ENCODE measurements at regions not wholly inside any gene's neighbourhood (a gene's known extent, or its start where the extent isn't known, plus 50 kb on each side); places are given as distances from the start of the nearest gene placed in this dataset.
A peak's percentile ranks its signal among the peaks of the same experiment; 100 is the strongest.

DNA sequence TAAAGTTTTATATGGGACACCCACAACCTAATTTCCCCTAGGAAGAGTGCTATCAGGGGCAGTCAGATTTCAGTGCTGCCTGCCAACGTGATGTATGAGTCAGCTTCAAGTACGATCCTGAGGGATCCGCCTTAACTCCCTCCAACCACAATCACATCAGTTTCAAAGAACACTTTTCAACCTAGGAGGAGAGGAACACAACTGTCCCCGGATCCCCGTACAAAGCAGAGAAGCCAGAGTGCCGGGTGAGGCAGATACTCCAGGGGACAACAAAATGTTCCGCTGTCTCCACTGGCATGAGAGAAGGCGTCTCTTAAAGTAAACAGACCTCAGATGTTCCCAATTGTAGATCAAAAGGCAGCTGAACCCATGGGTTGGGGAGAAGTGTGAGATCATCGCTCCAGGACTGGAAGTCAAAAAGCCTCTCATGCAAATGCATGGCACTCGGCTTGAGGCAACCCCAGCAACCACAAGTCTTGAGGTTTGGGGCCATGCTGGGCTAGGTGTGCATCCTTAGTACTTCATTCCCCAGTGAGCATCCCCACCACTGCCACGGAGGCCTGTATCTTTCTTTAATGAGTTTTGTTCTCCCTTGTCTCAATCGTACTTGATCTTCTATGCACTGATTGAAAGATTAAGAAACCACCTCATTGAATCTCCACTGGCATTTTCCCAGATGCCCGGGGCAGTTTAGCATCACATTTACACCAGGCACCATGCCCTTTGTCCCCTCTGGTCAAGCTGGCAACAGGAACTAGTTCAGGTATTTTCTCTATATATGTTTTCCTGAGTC lies 91.0 kb upstream of the CCBE1 start:
- H3K4me1 ChIP-seq (ENCODE audit: insufficient read depth, low read length) = no peaks in the 10 kb centered on the region

GRCh38 chr18:59784694-59785093 lies 87.5 kb upstream of the CCBE1 start:
- intact Hi-C loops (cut with micrococcal nuclease) = no loop called here
- DNase-seq = no peak
- Histone ChIP-seq H3K27ac (ENCODE audit: low read depth, low read length) (no peak overlapping the region), H3K27me3 (ENCODE audit: insufficient read depth, low read length) (no peaks in the 10 kb centered on the region), H3K36me3 (ENCODE audit: insufficient read depth, low read length) (no peaks in the 10 kb centered on the region), H3K9me3 (ENCODE audit: control insufficient read depth in 1 of 2, low read length in 2 of 2) (no peaks in the 10 kb centered on the region), H3K4me3 (ENCODE audit: low read length in 2 of 2) (no peak overlapping the region), H3K4me1 (ENCODE audit: insufficient read depth, low read length) (no peaks in the 10 kb centered on the region)
- ChIA-PET POLR2A (ENCODE audit: partially characterized antibody) (no interaction called here), CTCF (ENCODE audit: partially characterized antibody) (no interaction called here)
- Mint-ChIP-seq H3K4me3 (no peak overlapping the region), H3K4me1 (no peaks in the 10 kb centered on the region), H3K27ac (no peak overlapping the region), H3K27me3 (peaks cover 0 to 3% of the 10 kb centered on the region in 2 donors), H3K9me3 (peaks cover 0 to 5% (median 0%) of the 10 kb centered on the region in 8 donors), H3K36me3 (no peaks in the 10 kb centered on the region)

More for the DNA sequence above, 91.0 kb upstream of the CCBE1 start:
- no peak overlapping the region for H3K4me3 ChIP-seq (ENCODE audit: low read length in 2 of 2)
- Mint-ChIP-seq H3K27ac (no peak overlapping the region), H3K4me1 (no peaks in the 10 kb centered on the region), H3K9me3 (peaks cover 0 to 4% (median 0%) of the 10 kb centered on the region in 8 donors), H3K36me3 (no peaks in the 10 kb centered on the region), H3K4me3 (no peak overlapping the region), H3K27me3 (peaks cover 1 to 2% of the 10 kb centered on the region in 2 donors)
- no peak overlapping the region for H3K27ac ChIP-seq (ENCODE audit: low read depth, low read length)
- intact Hi-C loops (cut with micrococcal nuclease) = no loop called here
- H3K27me3 ChIP-seq (ENCODE audit: insufficient read depth, low read length) = no peaks in the 10 kb centered on the region
- ChIA-PET POLR2A (ENCODE audit: partially characterized antibody) (no interaction called here), CTCF (ENCODE audit: partially characterized antibody) (no interaction called here)
- no peaks in the 10 kb centered on the region for H3K36me3 ChIP-seq (ENCODE audit: insufficient read depth, low read length)
- no peak for DNase-seq
- no peaks in the 10 kb centered on the region for H3K9me3 ChIP-seq (ENCODE audit: control insufficient read depth in 1 of 2, low read length in 2 of 2)

DNA sequence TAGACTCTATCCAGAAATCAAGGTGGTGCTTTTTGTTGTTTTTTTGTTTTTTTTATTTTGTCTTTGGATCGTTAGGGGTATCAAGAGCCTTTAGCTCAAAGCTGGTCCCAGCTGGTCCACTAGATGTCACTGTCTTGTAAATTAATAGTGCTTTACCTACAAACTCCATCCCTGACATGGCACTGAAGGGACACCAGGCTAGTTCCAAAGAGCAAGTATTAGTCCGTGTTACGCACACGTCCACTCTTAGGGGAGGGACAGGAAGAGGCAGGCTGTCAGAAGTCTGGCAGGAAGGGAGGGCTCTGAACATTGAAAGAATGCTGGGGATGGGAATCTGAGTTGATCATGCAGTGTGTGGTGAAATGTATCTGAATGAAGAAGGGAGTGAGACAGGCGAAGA lies 85.9 kb upstream of the CCBE1 start:
- H3K9me3 Mint-ChIP-seq = peaks cover 0 to 2% (median 0%) of the 10 kb centered on the region in 8 donors
- H3K27ac Mint-ChIP-seq = no peak overlapping the region
- Histone ChIP-seq H3K4me3 (ENCODE audit: low read length in 2 of 2) (no peak overlapping the region), H3K27ac (ENCODE audit: low read depth, low read length) (no peak overlapping the region), H3K36me3 (ENCODE audit: insufficient read depth, low read length) (no peaks in the 10 kb centered on the region), H3K4me1 (ENCODE audit: insufficient read depth, low read length) (no peaks in the 10 kb centered on the region), H3K9me3 (ENCODE audit: control insufficient read depth in 1 of 2, low read length in 2 of 2) (no peaks in the 10 kb centered on the region), H3K27me3 (ENCODE audit: insufficient read depth, low read length) (no peaks in the 10 kb centered on the region)
- POLR2A ChIA-PET (ENCODE audit: partially characterized antibody) = no interaction called here
- peak overlapping the region in 1 of 8 donors; percentile 2 for H3K4me3 Mint-ChIP-seq
- H3K36me3 Mint-ChIP-seq = no peaks in the 10 kb centered on the region
- no peak for DNase-seq
- H3K27me3 Mint-ChIP-seq = peaks cover 0 to 3% of the 10 kb centered on the region in 2 donors
- no peaks in the 10 kb centered on the region for H3K4me1 Mint-ChIP-seq
- CTCF ChIA-PET (ENCODE audit: partially characterized antibody) = no interaction called here
- intact Hi-C loops (cut with micrococcal nuclease) = no loop called here

DNA sequence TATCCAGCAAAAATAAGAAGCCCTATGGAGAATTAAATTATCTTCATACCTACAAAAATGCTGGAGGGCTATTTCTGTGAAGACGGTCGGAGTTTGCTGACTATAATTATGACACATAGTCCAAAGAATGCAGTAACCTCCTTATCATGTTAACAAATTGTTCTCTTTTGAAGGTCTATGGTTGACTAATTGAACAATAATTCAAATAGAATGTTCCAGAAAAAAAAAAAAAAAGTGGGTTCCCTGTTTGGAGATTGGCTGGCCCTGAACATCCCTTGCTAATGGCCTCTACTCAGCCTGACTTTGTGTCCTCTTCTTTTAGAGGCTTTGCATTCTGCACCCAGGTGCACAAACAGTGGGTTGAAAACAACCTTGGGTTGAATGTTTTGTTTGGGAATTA lies 82.8 kb upstream of the CCBE1 start:
- H3K9me3 Mint-ChIP-seq = peaks cover 0 to 6% (median 4%) of the 10 kb centered on the region in 8 donors
- ChIA-PET CTCF (ENCODE audit: partially characterized antibody) (no interaction called here), POLR2A (ENCODE audit: partially characterized antibody) (no interaction called here)
- no peaks in the 10 kb centered on the region for H3K9me3 ChIP-seq (ENCODE audit: control insufficient read depth in 1 of 2, low read length in 2 of 2)
- H3K27ac ChIP-seq (ENCODE audit: low read depth, low read length) = no peak overlapping the region
- H3K27me3 ChIP-seq (ENCODE audit: insufficient read depth, low read length) = no peaks in the 10 kb centered on the region
- H3K4me1 ChIP-seq (ENCODE audit: insufficient read depth, low read length) = no peaks in the 10 kb centered on the region
- peaks cover 1 to 3% of the 10 kb centered on the region in 2 donors for H3K27me3 Mint-ChIP-seq
- intact Hi-C loops (cut with micrococcal nuclease) = no loop called here
- no peak overlapping the region for H3K27ac Mint-ChIP-seq
- H3K4me3 Mint-ChIP-seq = no peak overlapping the region
- DNase-seq = no peak
- H3K4me1 Mint-ChIP-seq = no peaks in the 10 kb centered on the region
- no peaks in the 10 kb centered on the region for H3K36me3 Mint-ChIP-seq
- H3K4me3 ChIP-seq (ENCODE audit: low read length in 2 of 2) = no peak overlapping the region
- no peaks in the 10 kb centered on the region for H3K36me3 ChIP-seq (ENCODE audit: insufficient read depth, low read length)

DNA sequence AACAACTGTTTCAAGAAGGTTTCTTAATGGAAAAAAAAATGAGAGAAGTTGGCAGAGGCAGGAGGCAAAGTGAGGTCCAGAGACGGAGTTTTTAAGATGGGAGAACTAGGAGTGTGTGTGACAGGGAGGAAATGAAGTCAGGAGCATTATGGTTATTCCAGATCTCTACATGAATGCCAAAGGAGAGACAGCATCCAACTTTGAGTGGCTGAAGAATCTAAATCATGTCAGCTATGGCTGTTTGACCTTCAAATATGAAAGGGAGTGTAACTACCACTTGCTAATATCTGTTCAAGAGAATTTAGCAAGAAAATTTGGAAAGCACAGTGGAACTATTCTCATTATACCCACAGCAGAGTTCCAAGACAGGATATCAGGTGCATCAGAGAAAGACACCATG lies 81.2 kb upstream of the CCBE1 start:
- H3K9me3 ChIP-seq (ENCODE audit: control insufficient read depth in 1 of 2, low read length in 2 of 2) = no peaks in the 10 kb centered on the region
- H3K36me3 Mint-ChIP-seq = no peaks in the 10 kb centered on the region
- no peak for DNase-seq
- no peak overlapping the region for H3K27ac ChIP-seq (ENCODE audit: low read depth, low read length)
- no peaks in the 10 kb centered on the region for H3K36me3 ChIP-seq (ENCODE audit: insufficient read depth, low read length)
- peaks cover 1 to 3% of the 10 kb centered on the region in 2 donors for H3K27me3 Mint-ChIP-seq
- H3K27ac Mint-ChIP-seq = no peak overlapping the region
- ChIA-PET POLR2A (ENCODE audit: partially characterized antibody) (no interaction called here), CTCF (ENCODE audit: partially characterized antibody) (no interaction called here)
- H3K4me3 Mint-ChIP-seq = no peak overlapping the region
- no peak overlapping the region for H3K4me3 ChIP-seq (ENCODE audit: low read length in 2 of 2)
- H3K9me3 Mint-ChIP-seq = peaks cover 0 to 10% (median 4%) of the 10 kb centered on the region in 8 donors
- H3K27me3 ChIP-seq (ENCODE audit: insufficient read depth, low read length) = no peaks in the 10 kb centered on the region
- intact Hi-C loops (cut with micrococcal nuclease) = no loop called here
- no peaks in the 10 kb centered on the region for H3K4me1 ChIP-seq (ENCODE audit: insufficient read depth, low read length)
- no peaks in the 10 kb centered on the region for H3K4me1 Mint-ChIP-seq

GRCh38 chr18:59777636-59778035 lies 80.4 kb upstream of the CCBE1 start:
- DNase-seq = no peak
- H3K4me1 ChIP-seq (ENCODE audit: insufficient read depth, low read length) = no peaks in the 10 kb centered on the region
- no peak overlapping the region for H3K4me3 Mint-ChIP-seq
- H3K9me3 ChIP-seq (ENCODE audit: control insufficient read depth in 1 of 2, low read length in 2 of 2) = no peaks in the 10 kb centered on the region
- H3K27me3 Mint-ChIP-seq = peaks cover 1% of the 10 kb centered on the region in 2 donors
- intact Hi-C loops (cut with micrococcal nuclease) = no loop called here
- no peak overlapping the region for H3K27ac Mint-ChIP-seq
- POLR2A ChIA-PET (ENCODE audit: partially characterized antibody) = no interaction called here
- H3K9me3 Mint-ChIP-seq = peaks cover 0 to 8% (median 4%) of the 10 kb centered on the region in 8 donors
- no peaks in the 10 kb centered on the region for H3K27me3 ChIP-seq (ENCODE audit: insufficient read depth, low read length)
- H3K4me3 ChIP-seq (ENCODE audit: low read length in 2 of 2) = no peak overlapping the region
- CTCF ChIA-PET (ENCODE audit: partially characterized antibody) = no interaction called here
- no peaks in the 10 kb centered on the region for H3K36me3 Mint-ChIP-seq
- no peak overlapping the region for H3K27ac ChIP-seq (ENCODE audit: low read depth, low read length)
- H3K36me3 ChIP-seq (ENCODE audit: insufficient read depth, low read length) = no peaks in the 10 kb centered on the region
- no peaks in the 10 kb centered on the region for H3K4me1 Mint-ChIP-seq

- intact Hi-C loops (cut with micrococcal nuclease) = no loop called here
- POLR2A ChIA-PET (ENCODE audit: partially characterized antibody) = no interaction called here
- peaks cover 1 to 4% of the 10 kb centered on the region in 2 donors for H3K27me3 Mint-ChIP-seq
- Histone ChIP-seq H3K27me3 (ENCODE audit: insufficient read depth, low read length) (no peaks in the 10 kb centered on the region), H3K4me1 (ENCODE audit: insufficient read depth, low read length) (no peaks in the 10 kb centered on the region), H3K27ac (ENCODE audit: low read depth, low read length) (no peak overlapping the region), H3K36me3 (ENCODE audit: insufficient read depth, low read length) (no peaks in the 10 kb centered on the region), H3K4me3 (ENCODE audit: low read length in 2 of 2) (no peak overlapping the region), H3K9me3 (ENCODE audit: control insufficient read depth in 1 of 2, low read length in 2 of 2) (no peaks in the 10 kb centered on the region)
- H3K9me3 Mint-ChIP-seq = peaks cover 0 to 16% (median 9%) of the 10 kb centered on the region in 8 donors
- CTCF ChIA-PET (ENCODE audit: partially characterized antibody) = no interaction called here
- DNase-seq = no peak
- H3K36me3 Mint-ChIP-seq = no peaks in the 10 kb centered on the region
- no peaks in the 10 kb centered on the region for H3K4me1 Mint-ChIP-seq
- no peak overlapping the region for H3K4me3 Mint-ChIP-seq
- no peak overlapping the region for H3K27ac Mint-ChIP-seq
Measured at GRCh38 chr18:59769129-59769865, 72.1 kb upstream of the CCBE1 start.

All from CD4-positive, alpha-beta memory T cell (primary cell).